HEK293 (cell line): ENCODE measurements at regions not wholly inside any gene's neighbourhood (a gene's known extent, or its start where the extent isn't known, plus 50 kb on each side); places are given as distances from the start of the nearest gene placed in this dataset.

Source experiments
- BCL11B ChIP-seq: fragments of 450-650 bp; formaldehyde crosslinking; IDR thresholded peaks from 2 replicates; pipeline ENCODE4 v1.5.1; 2016; ENCODE audit warnings: low read depth, missing biosample characterization, missing genetic modification characterization
- GLIS1 ChIP-seq: fragments of 450-650 bp; formaldehyde crosslinking; IDR thresholded peaks from 2 replicates; pipeline ENCODE4 v1.5.1; 2016; ENCODE audit warnings: missing biosample characterization, missing genetic modification characterization
- KLF9 ChIP-seq: fragments of 450-650 bp; formaldehyde crosslinking; IDR thresholded peaks from 2 replicates; pipeline ENCODE4 v1.5.1; 2016; ENCODE audit warnings: missing biosample characterization, missing genetic modification characterization, low read depth
- SETDB1 ChIP-seq: IDR thresholded peaks from one replicate; pipeline ENCODE4 v1.6.1; 2017; ENCODE audit warnings: mild to moderate bottlenecking, low read length, moderate library complexity, mixed read lengths; ENCODE audit not compliant: insufficient read length
- ZFP3 ChIP-seq: fragments of 450-650 bp; formaldehyde crosslinking; IDR thresholded peaks from 2 replicates; pipeline ENCODE4 v1.5.1; 2016; ENCODE audit warnings: low read depth, missing biosample characterization, missing genetic modification characterization
- ZNF558 ChIP-seq: fragments of 450-650 bp; formaldehyde crosslinking; IDR thresholded peaks from 2 replicates; pipeline ENCODE4 v1.5.1; 2016; ENCODE audit warnings: missing biosample characterization, missing genetic modification characterization
- ZNF561 ChIP-seq: fragments of 450-650 bp; IDR thresholded peaks from 2 replicates; pipeline ENCODE4 v1.5.1; 2018; ENCODE audit warnings: missing biosample characterization, missing genetic modification characterization, borderline replicate concordance
- ZSCAN30 ChIP-seq: fragments of 450-650 bp; IDR thresholded peaks from 2 replicates; pipeline ENCODE4 v1.5.1; 2018; ENCODE audit warnings: missing biosample characterization, mild to moderate bottlenecking, missing genetic modification characterization, moderate library complexity
- TF ChIP-seq, protein P1 (sequence below): fragments of 450-650 bp; formaldehyde crosslinking; IDR thresholded peaks from 2 replicates; pipeline ENCODE4 v1.5.1; 2016; ENCODE audit warnings: missing biosample characterization, missing genetic modification characterization
- TF ChIP-seq, protein P2 (sequence below): fragments of 450-650 bp; formaldehyde crosslinking; IDR thresholded peaks from 2 replicates; pipeline ENCODE4 v1.5.1; 2017; ENCODE audit warnings: missing biosample characterization, missing genetic modification characterization
- TF ChIP-seq, protein P3 (sequence below): fragments of 450-650 bp; formaldehyde crosslinking; IDR thresholded peaks from 2 replicates; pipeline ENCODE4 v1.5.1; 2016; ENCODE audit warnings: missing biosample characterization, missing genetic modification characterization, borderline replicate concordance

DNA sequence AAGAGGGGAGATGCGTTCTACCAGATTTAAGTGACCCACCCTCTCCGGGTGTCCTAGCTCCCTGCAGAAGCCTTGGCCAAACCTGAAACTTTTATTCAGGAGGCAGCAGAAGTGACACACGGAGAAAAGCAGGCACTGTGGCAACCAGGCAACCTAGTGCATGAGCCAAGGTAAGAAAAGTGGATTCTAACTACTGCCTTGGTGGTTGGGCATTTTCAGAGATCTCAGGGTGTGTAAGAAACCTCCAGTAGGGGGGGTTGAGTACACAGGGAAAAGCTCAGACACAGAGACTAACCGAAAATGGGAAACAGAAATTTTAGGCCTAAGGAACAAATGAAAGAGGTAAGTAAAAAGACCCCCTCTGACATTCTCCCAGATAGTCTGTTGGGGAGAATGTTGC is 645.7 kb downstream of the ANKRD7 start:
- TF ChIP-seq, protein P1, sequence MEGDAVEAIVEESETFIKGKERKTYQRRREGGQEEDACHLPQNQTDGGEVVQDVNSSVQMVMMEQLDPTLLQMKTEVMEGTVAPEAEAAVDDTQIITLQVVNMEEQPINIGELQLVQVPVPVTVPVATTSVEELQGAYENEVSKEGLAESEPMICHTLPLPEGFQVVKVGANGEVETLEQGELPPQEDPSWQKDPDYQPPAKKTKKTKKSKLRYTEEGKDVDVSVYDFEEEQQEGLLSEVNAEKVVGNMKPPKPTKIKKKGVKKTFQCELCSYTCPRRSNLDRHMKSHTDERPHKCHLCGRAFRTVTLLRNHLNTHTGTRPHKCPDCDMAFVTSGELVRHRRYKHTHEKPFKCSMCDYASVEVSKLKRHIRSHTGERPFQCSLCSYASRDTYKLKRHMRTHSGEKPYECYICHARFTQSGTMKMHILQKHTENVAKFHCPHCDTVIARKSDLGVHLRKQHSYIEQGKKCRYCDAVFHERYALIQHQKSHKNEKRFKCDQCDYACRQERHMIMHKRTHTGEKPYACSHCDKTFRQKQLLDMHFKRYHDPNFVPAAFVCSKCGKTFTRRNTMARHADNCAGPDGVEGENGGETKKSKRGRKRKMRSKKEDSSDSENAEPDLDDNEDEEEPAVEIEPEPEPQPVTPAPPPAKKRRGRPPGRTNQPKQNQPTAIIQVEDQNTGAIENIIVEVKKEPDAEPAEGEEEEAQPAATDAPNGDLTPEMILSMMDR, result no peak
- no peak for TF ChIP-seq ZFP3 (tag by site-specific recombination)
- TF ChIP-seq BCL11B (tag by site-specific recombination), result no peak
- TF ChIP-seq ZNF558 (tag by site-specific recombination), result no peak
- no peak for TF ChIP-seq ZSCAN30 (tag by site-specific recombination)
- TF ChIP-seq, protein P2, sequence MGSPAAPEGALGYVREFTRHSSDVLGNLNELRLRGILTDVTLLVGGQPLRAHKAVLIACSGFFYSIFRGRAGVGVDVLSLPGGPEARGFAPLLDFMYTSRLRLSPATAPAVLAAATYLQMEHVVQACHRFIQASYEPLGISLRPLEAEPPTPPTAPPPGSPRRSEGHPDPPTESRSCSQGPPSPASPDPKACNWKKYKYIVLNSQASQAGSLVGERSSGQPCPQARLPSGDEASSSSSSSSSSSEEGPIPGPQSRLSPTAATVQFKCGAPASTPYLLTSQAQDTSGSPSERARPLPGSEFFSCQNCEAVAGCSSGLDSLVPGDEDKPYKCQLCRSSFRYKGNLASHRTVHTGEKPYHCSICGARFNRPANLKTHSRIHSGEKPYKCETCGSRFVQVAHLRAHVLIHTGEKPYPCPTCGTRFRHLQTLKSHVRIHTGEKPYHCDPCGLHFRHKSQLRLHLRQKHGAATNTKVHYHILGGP, result no peak
- TF ChIP-seq KLF9 (tag by site-specific recombination), result no peak
- TF ChIP-seq, protein P3, sequence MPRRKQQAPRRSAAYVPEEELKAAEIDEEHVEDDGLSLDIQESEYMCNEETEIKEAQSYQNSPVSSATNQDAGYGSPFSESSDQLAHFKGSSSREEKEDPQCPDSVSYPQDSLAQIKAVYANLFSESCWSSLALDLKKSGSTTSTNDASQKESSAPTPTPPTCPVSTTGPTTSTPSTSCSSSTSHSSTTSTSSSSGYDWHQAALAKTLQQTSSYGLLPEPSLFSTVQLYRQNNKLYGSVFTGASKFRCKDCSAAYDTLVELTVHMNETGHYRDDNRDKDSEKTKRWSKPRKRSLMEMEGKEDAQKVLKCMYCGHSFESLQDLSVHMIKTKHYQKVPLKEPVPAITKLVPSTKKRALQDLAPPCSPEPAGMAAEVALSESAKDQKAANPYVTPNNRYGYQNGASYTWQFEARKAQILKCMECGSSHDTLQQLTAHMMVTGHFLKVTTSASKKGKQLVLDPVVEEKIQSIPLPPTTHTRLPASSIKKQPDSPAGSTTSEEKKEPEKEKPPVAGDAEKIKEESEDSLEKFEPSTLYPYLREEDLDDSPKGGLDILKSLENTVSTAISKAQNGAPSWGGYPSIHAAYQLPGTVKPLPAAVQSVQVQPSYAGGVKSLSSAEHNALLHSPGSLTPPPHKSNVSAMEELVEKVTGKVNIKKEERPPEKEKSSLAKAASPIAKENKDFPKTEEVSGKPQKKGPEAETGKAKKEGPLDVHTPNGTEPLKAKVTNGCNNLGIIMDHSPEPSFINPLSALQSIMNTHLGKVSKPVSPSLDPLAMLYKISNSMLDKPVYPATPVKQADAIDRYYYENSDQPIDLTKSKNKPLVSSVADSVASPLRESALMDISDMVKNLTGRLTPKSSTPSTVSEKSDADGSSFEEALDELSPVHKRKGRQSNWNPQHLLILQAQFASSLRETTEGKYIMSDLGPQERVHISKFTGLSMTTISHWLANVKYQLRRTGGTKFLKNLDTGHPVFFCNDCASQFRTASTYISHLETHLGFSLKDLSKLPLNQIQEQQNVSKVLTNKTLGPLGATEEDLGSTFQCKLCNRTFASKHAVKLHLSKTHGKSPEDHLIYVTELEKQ, result no peak
- TF ChIP-seq SETDB1, result no peak
- no peak for TF ChIP-seq ZNF561 (tag by site-specific recombination)
- TF ChIP-seq GLIS1 (tag by site-specific recombination), result no peak
